ENCODE measurements at regions not wholly inside any gene's neighbourhood (a gene's known extent, or its start where the extent isn't known, plus 50 kb on each side); places are given as distances from the start of the nearest gene placed in this dataset.

DNA sequence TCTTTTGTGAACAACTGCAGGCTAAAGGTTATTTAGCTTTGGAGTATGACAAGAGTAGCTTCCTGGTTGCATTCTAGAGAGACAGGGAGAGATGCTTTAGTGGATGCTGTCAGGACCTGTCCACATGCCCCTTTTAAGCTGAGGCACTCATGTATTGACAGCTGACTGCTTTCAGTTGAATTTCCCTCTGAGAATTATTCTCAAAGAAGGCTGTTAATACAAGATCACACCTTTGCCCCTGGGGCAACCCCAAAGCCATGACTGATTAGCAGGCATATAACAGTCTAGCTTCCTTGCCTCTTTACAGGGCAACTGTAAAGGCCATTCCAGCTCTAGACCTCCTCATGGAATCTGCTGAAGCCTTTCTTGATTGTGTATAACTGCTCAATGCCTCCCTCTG, 117.6 kb upstream of the ATP10B start:
- no peak for TF ChIP-seq POLR2A (IDR thresholded peaks at IDR 0.05)
- TF ChIP-seq, protein P1, sequence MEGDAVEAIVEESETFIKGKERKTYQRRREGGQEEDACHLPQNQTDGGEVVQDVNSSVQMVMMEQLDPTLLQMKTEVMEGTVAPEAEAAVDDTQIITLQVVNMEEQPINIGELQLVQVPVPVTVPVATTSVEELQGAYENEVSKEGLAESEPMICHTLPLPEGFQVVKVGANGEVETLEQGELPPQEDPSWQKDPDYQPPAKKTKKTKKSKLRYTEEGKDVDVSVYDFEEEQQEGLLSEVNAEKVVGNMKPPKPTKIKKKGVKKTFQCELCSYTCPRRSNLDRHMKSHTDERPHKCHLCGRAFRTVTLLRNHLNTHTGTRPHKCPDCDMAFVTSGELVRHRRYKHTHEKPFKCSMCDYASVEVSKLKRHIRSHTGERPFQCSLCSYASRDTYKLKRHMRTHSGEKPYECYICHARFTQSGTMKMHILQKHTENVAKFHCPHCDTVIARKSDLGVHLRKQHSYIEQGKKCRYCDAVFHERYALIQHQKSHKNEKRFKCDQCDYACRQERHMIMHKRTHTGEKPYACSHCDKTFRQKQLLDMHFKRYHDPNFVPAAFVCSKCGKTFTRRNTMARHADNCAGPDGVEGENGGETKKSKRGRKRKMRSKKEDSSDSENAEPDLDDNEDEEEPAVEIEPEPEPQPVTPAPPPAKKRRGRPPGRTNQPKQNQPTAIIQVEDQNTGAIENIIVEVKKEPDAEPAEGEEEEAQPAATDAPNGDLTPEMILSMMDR (IDR thresholded peaks at IDR 0.05 in 4 of 5, conservative IDR thresholded peaks at IDR 0.05 in 1 of 5), result no peak
